Thyroid gland (tissue), 4 donors: ENCODE measurements at regions not wholly inside any gene's neighbourhood (a gene's known extent, or its start where the extent isn't known, plus 50 kb on each side); places are given as distances from the start of the nearest gene placed in this dataset.

Experiments used
- DNase-seq, 2 donors: peaks; one replicate each; pipeline ENCODE4 v3.0.0-alpha.2; 2019
- H3K27ac ChIP-seq, 3 donors: fragments of 200-600 bp; sonication (generic); 1 replicate in 2 of 3; 2 replicates in 1 of 3; pipeline ENCODE4 v1.5.1; 2016 to 2019; ENCODE audit warnings: mild to moderate bottlenecking in 1 of 3, moderate library complexity in 1 of 3
- H3K27me3 ChIP-seq: fragments of 200-600 bp; sonication (generic); one replicate; pipeline ENCODE4 v1.5.1; 2019
- H3K36me3 ChIP-seq, 2 donors: fragments of 200-600 bp; sonication (generic); one replicate each; pipeline ENCODE4 v1.5.1; 2016 to 2019
- H3K4me1 ChIP-seq, 2 donors: fragments of 200-600 bp; sonication (generic); one replicate each; pipeline ENCODE4 v1.5.1; 2017 to 2019
- H3K4me3 ChIP-seq, 3 donors: fragments of 200-600 bp; sonication (generic); replicated peaks in 1 of 3; 1 replicate in 2 of 3; 2 replicates in 1 of 3; pipeline ENCODE4 v1.5.1; 2016; ENCODE audit warnings: mild to moderate bottlenecking in 1 of 3
- H3K9me3 ChIP-seq: fragments of 200-600 bp; sonication (generic); one replicate; pipeline ENCODE4 v1.5.1; 2017
- CTCF ChIP-seq, 6 experiments: fragments of 200-600 bp in 3 of 6; fragments of 450-650 bp in 3 of 6; sonication (generic) in 3 of 6; IDR thresholded peaks; one replicate each; pipeline ENCODE4 v1.5.1; 2016 to 2019; ENCODE audit warnings: antibody characterized with exemption in 6 of 6, mild to moderate bottlenecking in 2 of 6, inconsistent platforms in 1 of 6, moderate library complexity in 1 of 6
- POLR2A ChIP-seq, 2 donors: fragments of 450-650 bp; IDR thresholded peaks; one replicate each; pipeline ENCODE4 v1.6.1; 2017; ENCODE audit warnings: antibody characterized with exemption in 2 of 2, mild to moderate bottlenecking in 2 of 2, moderate library complexity in 1 of 2
- WGBS, 2 donors: methylation state at CpG; one replicate each; pipeline ENCODE4 v1.1.5; 2017; 5-methylcytosine and 5-hydroxymethylcytosine counted together
- intact Hi-C: fragments of 100-400 bp; cut with DNase I; formaldehyde crosslinking; loops from one replicate; pipeline ENCODE4 v1.15.1; 2023

- Histone ChIP-seq H3K27me3 (no peaks in the 10 kb centered on the region), H3K4me1 (no peaks in the 10 kb centered on the region), H3K27ac (no peak overlapping the region), H3K9me3 (no peaks in the 10 kb centered on the region), H3K4me3 (no peak overlapping the region), H3K36me3 (no peaks in the 10 kb centered on the region)
- TF ChIP-seq CTCF (IDR thresholded peaks at IDR 0.05) (no peak), POLR2A (IDR thresholded peaks at IDR 0.05) (no peak)
- intact Hi-C loops: no loop called here
- no peak for DNase-seq
- WGBS, 2 donors: 51 to 54% methylated on average over 4 of the region's 4 CpGs
These were observed 315.1 kb downstream of the UBE3D start for GRCh38 chr6:82750556-82750955.

GRCh38 chr6:82751718-82752117 is 313.9 kb downstream of the UBE3D start:
- H3K36me3 ChIP-seq: no peaks in the 10 kb centered on the region
- no peaks in the 10 kb centered on the region for H3K27me3 ChIP-seq
- no peak overlapping the region for H3K4me3 ChIP-seq
- H3K9me3 ChIP-seq: no peaks in the 10 kb centered on the region
- TF ChIP-seq POLR2A (IDR thresholded peaks at IDR 0.05) (no peak), CTCF (IDR thresholded peaks at IDR 0.05) (no peak)
- intact Hi-C loops: no loop called here
- no peak for DNase-seq
- no peak overlapping the region for H3K27ac ChIP-seq
- H3K4me1 ChIP-seq: no peaks in the 10 kb centered on the region

GRCh38 chr6:82761674-82762345 is 303.8 kb downstream of the UBE3D start:
- Histone ChIP-seq H3K36me3 (no peaks in the 10 kb centered on the region), H3K27ac (no peak overlapping the region), H3K27me3 (no peaks in the 10 kb centered on the region), H3K9me3 (no peaks in the 10 kb centered on the region), H3K4me1 (no peaks in the 10 kb centered on the region), H3K4me3 (no peak overlapping the region)
- TF ChIP-seq CTCF (IDR thresholded peaks at IDR 0.05) (no peak), POLR2A (IDR thresholded peaks at IDR 0.05) (no peak)
- intact Hi-C loops: no loop called here
- no peak for DNase-seq
- WGBS, 2 donors: 84 to 87% methylated on average over 2 of the region's 2 CpGs

- WGBS, 2 donors: 87 to 95% methylated on average over 1 of the region's 1 CpG
- H3K9me3 ChIP-seq: no peaks in the 10 kb centered on the region
- no peak for DNase-seq
- H3K36me3 ChIP-seq: no peaks in the 10 kb centered on the region
- no peaks in the 10 kb centered on the region for H3K4me1 ChIP-seq
- H3K4me3 ChIP-seq: no peak overlapping the region
- no peak for TF ChIP-seq CTCF (IDR thresholded peaks at IDR 0.05)
- TF ChIP-seq POLR2A (IDR thresholded peaks at IDR 0.05): no peak
- intact Hi-C loops: no loop called here
- H3K27me3 ChIP-seq: no peaks in the 10 kb centered on the region
- no peak overlapping the region for H3K27ac ChIP-seq
These were observed 299.2 kb downstream of the UBE3D start for GRCh38 chr6:82766476-82766875.

- WGBS, 2 donors: 72 to 76% methylated on average over 5 of the region's 5 CpGs
- Histone ChIP-seq H3K27me3 (no peaks in the 10 kb centered on the region), H3K4me1 (no peaks in the 10 kb centered on the region), H3K27ac (no peak overlapping the region), H3K4me3 (no peak overlapping the region), H3K36me3 (no peaks in the 10 kb centered on the region), H3K9me3 (no peaks in the 10 kb centered on the region)
- intact Hi-C loops: no loop called here
- TF ChIP-seq CTCF (IDR thresholded peaks at IDR 0.05) (no peak), POLR2A (IDR thresholded peaks at IDR 0.05) (no peak)
- no peak for DNase-seq
These were observed 298.6 kb downstream of the UBE3D start for GRCh38 chr6:82767037-82767436.
